IMR-90 (cell line): ENCODE measurements at regions not wholly inside any gene's neighbourhood (a gene's known extent, or its start where the extent isn't known, plus 50 kb on each side); places are given as distances from the start of the nearest gene placed in this dataset.

Experiments used
- ATAC-seq: fragments of 200-7000 bp; cut with Tn5 transposase; 2 replicates; pipeline ENCODE4 v1.9.1; 2020; ENCODE audit warnings: low read depth, mild to moderate bottlenecking, moderate library complexity
- BruUV-seq: library from RNA; stranded (reverse); fragments of 400-500 nt; replicated peaks from 2 replicates; lab custom pipeline; 2021; lab: Mats Ljungman, UMichigan
- CTCF ChIA-PET: fragments of 300-600 bp; formaldehyde crosslinking; extraction: SDS; loops from one replicate; lab custom pipeline; 2021; ENCODE audit warnings: antibody characterized with exemption; lab: Yijun Ruan, JAX
- POLR2A ChIA-PET: fragments of 300-600 bp; sonication (Branson Sonifier 250); formaldehyde crosslinking; loops from one replicate; lab custom pipeline; 2022; ENCODE audit warnings: antibody characterized with exemption; ENCODE audit not compliant: unreplicated experiment; lab: Charles Lee
- DNase-seq: peaks from one replicate; pipeline ENCODE4 v3.0.0; 2013
- H2AFZ ChIP-seq: replicated peaks from 2 replicates; pipeline ENCODE3; 2013; ENCODE audit warnings: low read length, mild to moderate bottlenecking; ENCODE audit not compliant: poor library complexity
- H2AK5ac ChIP-seq: 2 replicates; pipeline ENCODE4 v1.6.1; 2013; ENCODE audit warnings: low read depth, low read length, inconsistent platforms
- H2AK9ac ChIP-seq: replicated peaks from 2 replicates; pipeline ENCODE3; 2013; ENCODE audit warnings: mild to moderate bottlenecking, low read depth, low read length, moderate library complexity; ENCODE audit not compliant: poor library complexity
- H2BK120ac ChIP-seq: 2 replicates; pipeline ENCODE4 v1.6.1; 2013; ENCODE audit warnings: low read depth, low read length, inconsistent platforms
- H2BK15ac ChIP-seq: 3 replicates; pipeline ENCODE4 v1.6.1; 2013; ENCODE audit warnings: low read depth, low read length, inconsistent platforms
- H2BK20ac ChIP-seq: 2 replicates; pipeline ENCODE4 v1.6.1; 2013; ENCODE audit warnings: low read depth, mild to moderate bottlenecking, inconsistent platforms, low read length, moderate library complexity
- H2BK5ac ChIP-seq: 2 replicates; pipeline ENCODE4 v1.6.1; 2013; ENCODE audit warnings: mild to moderate bottlenecking, low read depth, low read length, inconsistent platforms; ENCODE audit not compliant: poor library complexity, severe bottlenecking
- H3K14ac ChIP-seq: replicated peaks from 2 replicates; pipeline ENCODE4 v1.6.1; 2013; ENCODE audit warnings: low read depth, low read length, inconsistent platforms
- H3K18ac ChIP-seq: 2 replicates; pipeline ENCODE4 v1.6.1; 2013; ENCODE audit warnings: low read depth, low read length, control low read depth
- H3K23ac ChIP-seq: 2 replicates; pipeline ENCODE4 v1.6.1; 2013; ENCODE audit warnings: low read depth, low read length, inconsistent platforms
- H3K27ac ChIP-seq: 2 replicates; pipeline ENCODE4 v1.5.1; 2013; ENCODE audit warnings: mild to moderate bottlenecking, control low read depth, low read length; ENCODE audit not compliant: insufficient read depth
- H3K27me3 ChIP-seq: 2 replicates; pipeline ENCODE4 v1.6.1; 2013; ENCODE audit warnings: low read length; ENCODE audit not compliant: control insufficient read depth, insufficient read depth
- H3K36me3 ChIP-seq: 2 replicates; pipeline ENCODE4 v1.6.1; 2013; ENCODE audit warnings: low read length, mixed read lengths; ENCODE audit not compliant: control insufficient read depth, insufficient read depth
- H3K4ac ChIP-seq: 2 replicates; pipeline ENCODE4 v1.6.1; 2013; ENCODE audit warnings: low read depth, low read length, inconsistent platforms
- H3K4me1 ChIP-seq: 2 replicates; pipeline ENCODE4 v1.6.1; 2013; ENCODE audit warnings: low read length, mixed read lengths; ENCODE audit not compliant: control insufficient read depth, insufficient read depth
- H3K4me2 ChIP-seq: 2 replicates; pipeline ENCODE4 v1.6.1; 2013; ENCODE audit warnings: low read depth, mild to moderate bottlenecking, control low read depth, low read length, moderate library complexity
- H3K4me3 ChIP-seq: 2 replicates; pipeline ENCODE4 v1.5.1; 2013; ENCODE audit warnings: low read depth, mild to moderate bottlenecking, control low read depth, low read length, moderate library complexity; ENCODE audit not compliant: insufficient read depth
- H3K56ac ChIP-seq: 2 replicates; pipeline ENCODE4 v1.6.1; 2013; ENCODE audit warnings: low read length, inconsistent platforms; ENCODE audit not compliant: insufficient read depth; ENCODE audit errors: extremely low read depth
- H3K79me1 ChIP-seq, 2 experiments: 2 replicates each; pipeline ENCODE4 v1.6.1; 2013; ENCODE audit warnings: low read length in 2 of 2, inconsistent platforms in 1 of 2, low read depth in 1 of 2
- H3K9ac ChIP-seq: 2 replicates; pipeline ENCODE4 v1.6.1; 2013; ENCODE audit warnings: low read depth, low read length, control low read depth
- H3K9me1 ChIP-seq: 2 replicates; pipeline ENCODE4 v1.6.1; 2013; ENCODE audit warnings: low read length, inconsistent platforms; ENCODE audit not compliant: insufficient read depth
- H3K9me3 ChIP-seq: 2 replicates; pipeline ENCODE4 v1.6.1; 2013; ENCODE audit warnings: low read length; ENCODE audit not compliant: control insufficient read depth, insufficient read depth
- H4K20me1 ChIP-seq: 2 replicates; pipeline ENCODE4 v1.6.1; 2013; ENCODE audit warnings: low read length, inconsistent platforms; ENCODE audit not compliant: insufficient read depth
- H4K5ac ChIP-seq: 2 replicates; pipeline ENCODE4 v1.6.1; 2013; ENCODE audit warnings: mild to moderate bottlenecking, low read depth, low read length, control low read depth
- H4K8ac ChIP-seq, 2 experiments: 2 replicates each; pipeline ENCODE4 v1.6.1; 2013; ENCODE audit warnings: low read depth in 2 of 2, low read length in 2 of 2, control low read depth in 1 of 2, inconsistent platforms in 1 of 2
- H4K91ac ChIP-seq: 2 replicates; pipeline ENCODE4 v1.6.1; 2013; ENCODE audit warnings: low read depth, low read length, inconsistent platforms; ENCODE audit not compliant: insufficient read depth
- POLR2A ChIP-seq: IDR thresholded peaks from 2 replicates; pipeline ENCODE4 v1.6.1; 2012; ENCODE audit warnings: mild to moderate bottlenecking, low read depth, low read length
- WGBS, 2 experiments: methylation state at CpG; one replicate each; pipeline versions ENCODE4 v1.1.5 to v1.1.7; 2013; ENCODE audit warnings: missing lambda C conversion rate in 2 of 2; ENCODE audit not compliant: insufficient read length in 1 of 2; ENCODE audit errors: extremely low coverage in 2 of 2; 5-methylcytosine and 5-hydroxymethylcytosine counted together
- dilution Hi-C: fragments of 300-500 bp; cut with HindIII; formaldehyde crosslinking; loops from one replicate; pipeline ENCODE4 v1.14.3; 2018; ENCODE audit warnings: low sequenced_read_pairs; ENCODE audit not compliant: unreplicated experiment
- in situ Hi-C: fragments of 300-500 bp; cut with MboI; formaldehyde crosslinking; loops from 3 replicates; pipeline ENCODE4 v1.14.3; 2019; ENCODE audit warnings: low sequenced_read_pairs, inconsistent platforms, mixed read lengths
- intact Hi-C: fragments of 100-400 bp; cut with micrococcal nuclease; formaldehyde crosslinking; loops from 2 replicates; pipeline ENCODE4 v1.10.0; 2022

DNA sequence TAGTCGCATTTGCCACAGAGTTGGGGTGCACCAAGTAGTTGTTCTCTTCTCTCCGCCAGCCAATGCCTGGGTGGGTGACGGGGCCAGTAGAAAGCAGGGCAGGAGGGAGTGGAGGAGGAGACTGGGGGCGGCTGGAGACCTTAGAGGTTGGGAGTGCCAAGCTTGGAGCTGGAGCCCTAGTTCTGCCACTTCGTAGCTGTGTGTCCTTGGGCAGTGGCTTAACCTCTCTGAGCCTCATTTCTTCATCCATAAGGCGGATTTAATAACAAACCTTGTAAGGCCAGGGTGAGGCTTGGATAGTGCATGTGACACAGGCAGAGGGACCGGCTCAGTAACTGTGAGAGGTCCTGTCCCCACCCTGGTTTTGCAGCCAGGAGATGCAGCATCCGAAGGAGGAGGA lies 81.1 kb upstream of the LHX5 start:
- Histone ChIP-seq H3K79me1 (no peaks in the 10 kb centered on the region), H3K4me1 (no peaks in the 10 kb centered on the region), H3K36me3 (no peaks in the 10 kb centered on the region), H4K8ac (no peak overlapping the region), H3K23ac (no peak overlapping the region), H2BK20ac (no peak overlapping the region), H2BK5ac (no peak overlapping the region), H2AFZ (no peak overlapping the region), H4K20me1 (no peaks in the 10 kb centered on the region), H3K14ac (no peak overlapping the region), H3K9me1 (no peaks in the 10 kb centered on the region), H4K91ac (no peak overlapping the region), H3K9me3 (no peaks in the 10 kb centered on the region; the same call in 1 of the 2 replicates), H3K27ac (no peak overlapping the region), H3K4me2 (no peak overlapping the region), H3K18ac (no peak overlapping the region), H2AK9ac (no peak overlapping the region), H3K4me3 (no peak overlapping the region), H3K56ac (no peak overlapping the region), H3K27me3 (no peaks in the 10 kb centered on the region), H2BK15ac (no peak overlapping the region), H3K9ac (no peak overlapping the region), H3K4ac (no peak overlapping the region), H2BK120ac (no peak overlapping the region), H2AK5ac (no peak overlapping the region), H4K5ac (no peak overlapping the region)
- dilution Hi-C loops = no loop called here
- POLR2A ChIA-PET = no interaction called here
- BruUV-seq = no TSS peak
- DNase-seq (no peak), ATAC-seq (no peak)
- WGBS, 2 experiments = 100% methylated on average over 1 of the region's 8 CpGs; no CpG with 5 or more reads in 1 of the 2 experiments
- CTCF ChIA-PET = no interaction called here
- intact Hi-C loops = no loop called here
- in situ Hi-C loops = no loop called here
- no peak for TF ChIP-seq POLR2A
